Pancreas (tissue), 10 donors: ENCODE measurements at regions not wholly inside any gene's neighbourhood (a gene's known extent, or its start where the extent isn't known, plus 50 kb on each side); places are given as distances from the start of the nearest gene placed in this dataset.

Experiments used
- ATAC-seq, 4 donors: fragments of 200-7000 bp; cut with Tn5 transposase; one replicate each; pipeline versions ENCODE4 v1.8.0 to v1.9.1; 2020; ENCODE audit warnings: mild to moderate bottlenecking in 4 of 4, moderate library complexity in 4 of 4
- DNase-seq, 6 donors: peaks; one replicate each; pipeline ENCODE4 v3.0.0-alpha.2; 2020
- FAIRE-seq: peaks from 2 replicates; lab custom pipeline; 2012; peaks lifted over from hg19 to GRCh38; lab: Jason Lieb, UNC
- H3K27ac ChIP-seq, 4 donors: fragments of 200-600 bp; sonication (generic); 1 replicate in 3 of 4; 2 replicates in 1 of 4; pipeline versions ENCODE4 v1.5.0 to v1.8.0; 2020
- H3K27me3 ChIP-seq, 4 donors: fragments of 200-600 bp; one replicate each; pipeline ENCODE4 v1.8.0; 2021
- H3K36me3 ChIP-seq, 3 donors: fragments of 200-600 bp; sonication (generic) in 1 of 3; one replicate each; pipeline versions ENCODE4 v1.5.0 to v1.8.0; 2020 to 2021
- H3K4me1 ChIP-seq, 3 donors: fragments of 200-600 bp; one replicate each; pipeline ENCODE4 v1.8.0; 2021
- H3K4me3 ChIP-seq, 4 donors: fragments of 200-600 bp; sonication (generic) in 2 of 4; one replicate each; pipeline versions ENCODE4 v1.5.0 to v1.8.0; 2020 to 2021
- H3K9me3 ChIP-seq, 4 donors: fragments of 200-600 bp; one replicate each; pipeline ENCODE4 v1.8.0; 2021
- WGBS, 2 donors: extraction: QIAGEN DNeasy Blood & Tissue Kit; methylation state at CpG; one replicate each; pipeline ENCODE4 v1.1.7; 2013; 5-methylcytosine and 5-hydroxymethylcytosine counted together
- intact Hi-C, 3 donors: fragments of 100-400 bp; cut with DNase I; formaldehyde crosslinking; loops; one replicate each; pipeline versions ENCODE4 v1.11.1 to v1.14.2; 2022
- TF ChIP-seq, protein P1 (sequence below), 4 donors: fragments of 200-600 bp; sonication (generic) in 3 of 4; IDR thresholded peaks; one replicate each; pipeline versions ENCODE4 v1.5.0 to v1.8.0; 2021; ENCODE audit warnings: antibody characterized with exemption in 4 of 4
- donor health status: healthy with polysubstance abuse.
- donor health status: DM: no; HTN: no; CAD: no; lungs with moderate emphysema.
- donor health status: DM: no; HTN: no; CAD: no.
- donor health status: control.
- donor health status: control.
- donor health status: Bipolar disorder and iron deficiency.
- donor health status: DM: yes; HTN: yes; CAD: no.
- donor health status: DM: no; HTN: no; CAD: no.
- donor health status: DM: no; HTN: no; CAD: no.
- donor health status: DM: yes; HTN: yes; CAD: no.

DNA sequence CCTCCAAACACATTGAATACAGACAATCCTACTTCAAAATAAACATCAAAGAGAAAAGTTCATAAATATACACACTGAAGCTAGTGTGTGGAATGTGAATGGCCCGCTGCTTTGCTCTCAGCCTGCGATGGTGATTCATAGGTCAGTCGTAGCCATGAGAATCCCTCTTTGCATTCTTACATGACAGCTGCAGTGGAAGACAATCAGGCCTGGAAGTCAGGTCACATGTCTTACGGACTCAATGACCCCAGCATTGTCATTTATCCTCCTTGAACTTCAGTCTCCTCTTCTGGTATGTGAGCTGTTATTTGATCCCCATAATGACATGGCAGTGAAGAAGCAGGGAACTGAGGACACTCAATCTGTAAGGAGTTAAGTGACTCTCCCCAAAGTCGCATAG lies 217.8 kb upstream of the EOMES start:
- Histone ChIP-seq H3K27ac (no peak overlapping the region), H3K36me3 (no peaks in the 10 kb centered on the region), H3K4me3 (no peak overlapping the region), H3K4me1 (no peaks in the 10 kb centered on the region), H3K9me3 (no peaks in the 10 kb centered on the region), H3K27me3 (no peaks in the 10 kb centered on the region)
- FAIRE-seq (no peak), DNase-seq (no peak), ATAC-seq (no peak)
- TF ChIP-seq, protein P1, sequence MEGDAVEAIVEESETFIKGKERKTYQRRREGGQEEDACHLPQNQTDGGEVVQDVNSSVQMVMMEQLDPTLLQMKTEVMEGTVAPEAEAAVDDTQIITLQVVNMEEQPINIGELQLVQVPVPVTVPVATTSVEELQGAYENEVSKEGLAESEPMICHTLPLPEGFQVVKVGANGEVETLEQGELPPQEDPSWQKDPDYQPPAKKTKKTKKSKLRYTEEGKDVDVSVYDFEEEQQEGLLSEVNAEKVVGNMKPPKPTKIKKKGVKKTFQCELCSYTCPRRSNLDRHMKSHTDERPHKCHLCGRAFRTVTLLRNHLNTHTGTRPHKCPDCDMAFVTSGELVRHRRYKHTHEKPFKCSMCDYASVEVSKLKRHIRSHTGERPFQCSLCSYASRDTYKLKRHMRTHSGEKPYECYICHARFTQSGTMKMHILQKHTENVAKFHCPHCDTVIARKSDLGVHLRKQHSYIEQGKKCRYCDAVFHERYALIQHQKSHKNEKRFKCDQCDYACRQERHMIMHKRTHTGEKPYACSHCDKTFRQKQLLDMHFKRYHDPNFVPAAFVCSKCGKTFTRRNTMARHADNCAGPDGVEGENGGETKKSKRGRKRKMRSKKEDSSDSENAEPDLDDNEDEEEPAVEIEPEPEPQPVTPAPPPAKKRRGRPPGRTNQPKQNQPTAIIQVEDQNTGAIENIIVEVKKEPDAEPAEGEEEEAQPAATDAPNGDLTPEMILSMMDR (IDR thresholded peaks at IDR 0.05): no peak
- intact Hi-C loops: no loop called here
- 59 to 75% methylated on average over 5 of the region's 5 CpGs for WGBS, 2 donors

DNA sequence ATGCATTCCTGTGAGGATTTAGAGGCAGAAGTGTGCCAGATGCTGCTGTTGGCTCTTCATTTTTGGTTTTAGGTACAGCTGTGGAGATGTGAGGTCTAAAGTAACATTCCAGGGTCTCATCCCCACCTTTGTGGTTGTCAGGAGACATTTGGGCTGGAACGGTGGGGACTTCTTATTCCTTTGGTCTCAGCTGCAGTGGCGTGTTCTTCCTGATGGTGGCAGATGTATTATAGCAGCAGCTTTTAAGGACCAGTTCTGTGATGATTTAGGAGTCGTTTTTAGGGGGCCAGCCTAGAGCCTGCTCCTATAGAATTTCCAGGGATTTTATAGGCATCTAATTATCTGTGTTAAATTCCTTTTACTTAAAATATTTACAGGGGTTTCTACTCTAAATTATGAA lies 221.0 kb upstream of the EOMES start:
- 7 to 10% methylated on average over 3 of the region's 3 CpGs for WGBS, 2 donors
- no peaks in the 10 kb centered on the region for H3K4me1 ChIP-seq
- ATAC-seq (peak in 2 of 4 donors; percentile 37 to 51), DNase-seq (peak in 1 of 6 donors; percentile 13), FAIRE-seq (no peak)
- H3K9me3 ChIP-seq: no peaks in the 10 kb centered on the region
- intact Hi-C loops: no loop called here
- no peaks in the 10 kb centered on the region for H3K36me3 ChIP-seq
- no peak overlapping the region for H3K27ac ChIP-seq
- no peaks in the 10 kb centered on the region for H3K27me3 ChIP-seq
- H3K4me3 ChIP-seq: no peak overlapping the region
- TF ChIP-seq, protein P1 (IDR thresholded peaks at IDR 0.05): no peak

DNA sequence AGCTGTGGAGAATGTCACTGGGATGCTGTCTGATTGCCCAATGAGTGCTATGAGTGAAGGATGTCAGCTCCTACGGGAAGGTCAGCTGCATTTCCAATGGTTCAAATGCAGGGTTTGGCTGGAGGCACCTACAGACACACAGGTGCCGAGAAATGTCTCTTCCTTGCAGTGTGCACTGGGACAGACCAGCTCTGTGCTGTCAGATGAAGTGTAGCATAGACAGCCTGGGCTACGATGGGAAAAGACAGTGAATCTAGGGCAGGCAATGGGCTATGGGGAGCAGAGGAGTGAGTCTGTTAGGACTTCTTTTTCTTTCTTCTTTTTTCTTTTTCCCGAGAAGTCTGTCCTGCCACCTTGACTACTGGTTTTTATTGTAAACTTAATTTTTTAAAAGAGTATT lies 223.1 kb upstream of the EOMES start:
- DNase-seq: no peak
- TF ChIP-seq, protein P1 (IDR thresholded peaks at IDR 0.05): no peak
- Histone ChIP-seq H3K27ac (no peak overlapping the region), H3K9me3 (no peaks in the 10 kb centered on the region), H3K36me3 (no peaks in the 10 kb centered on the region), H3K4me1 (no peaks in the 10 kb centered on the region), H3K4me3 (no peak overlapping the region), H3K27me3 (no peaks in the 10 kb centered on the region)
- ATAC-seq: no peak
- no peak for FAIRE-seq
- intact Hi-C loops: no loop called here
- 78 to 79% methylated on average over 4 of the region's 4 CpGs for WGBS, 2 donors

DNA sequence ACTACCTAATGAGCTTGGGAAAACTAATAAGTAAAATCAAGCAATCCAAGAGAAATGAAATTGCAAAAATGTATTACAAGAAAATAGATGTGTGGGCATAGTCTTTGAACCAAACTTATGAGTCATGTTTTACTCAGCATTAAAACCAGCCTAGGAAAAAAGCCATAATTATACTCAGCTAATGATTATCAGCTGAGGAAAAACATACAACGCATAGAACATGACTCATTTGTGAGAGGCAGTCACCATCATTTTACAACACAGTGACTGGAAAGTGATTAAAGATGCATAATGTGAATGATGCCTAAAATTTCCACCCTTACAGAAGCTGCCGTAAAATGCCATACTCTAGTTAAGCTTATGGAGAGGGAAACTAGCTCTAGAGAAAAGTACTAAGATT lies 238.0 kb upstream of the EOMES start:
- H3K27ac ChIP-seq: no peak overlapping the region
- no peaks in the 10 kb centered on the region for H3K36me3 ChIP-seq
- TF ChIP-seq, protein P1 (IDR thresholded peaks at IDR 0.05): no peak
- 58 to 65% methylated on average over 2 of the region's 2 CpGs for WGBS, 2 donors
- H3K9me3 ChIP-seq: no peaks in the 10 kb centered on the region
- ATAC-seq (no peak), DNase-seq (no peak), FAIRE-seq (no peak)
- intact Hi-C loops: no loop called here
- H3K4me3 ChIP-seq: no peak overlapping the region
- no peaks in the 10 kb centered on the region for H3K27me3 ChIP-seq
- H3K4me1 ChIP-seq: no peaks in the 10 kb centered on the region

DNA sequence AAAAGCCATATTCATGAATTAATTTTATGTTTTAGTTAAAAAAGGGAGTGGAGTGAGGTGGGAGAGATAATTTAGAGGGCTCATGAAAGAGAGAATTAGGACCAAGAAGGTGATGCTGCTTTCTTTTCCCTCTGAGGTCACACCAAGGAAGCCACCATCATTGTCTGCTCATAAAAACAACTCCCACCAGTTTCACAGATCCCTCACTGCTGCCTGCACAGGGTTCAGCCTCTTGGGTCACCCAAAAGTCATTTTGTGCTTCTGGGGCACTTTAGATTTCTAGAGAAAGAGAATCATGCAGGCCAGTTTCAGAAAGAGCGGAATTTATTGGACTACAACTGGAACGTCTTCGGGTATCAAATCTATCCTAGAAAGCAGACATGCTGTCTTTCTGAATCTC lies 241.4 kb upstream of the EOMES start:
- Histone ChIP-seq H3K27me3 (no peaks in the 10 kb centered on the region), H3K4me3 (no peak overlapping the region), H3K4me1 (no peaks in the 10 kb centered on the region), H3K9me3 (no peaks in the 10 kb centered on the region), H3K36me3 (no peaks in the 10 kb centered on the region), H3K27ac (no peak overlapping the region)
- no peak for ATAC-seq
- 87 to 88% methylated on average over 3 of the region's 3 CpGs for WGBS, 2 donors
- intact Hi-C loops: no loop called here
- no peak for FAIRE-seq
- DNase-seq: no peak
- TF ChIP-seq, protein P1 (IDR thresholded peaks at IDR 0.05): no peak
